ENCODE measurements at regions not wholly inside any gene's neighbourhood (a gene's known extent, or its start where the extent isn't known, plus 50 kb on each side); places are given as distances from the start of the nearest gene placed in this dataset.

DNA sequence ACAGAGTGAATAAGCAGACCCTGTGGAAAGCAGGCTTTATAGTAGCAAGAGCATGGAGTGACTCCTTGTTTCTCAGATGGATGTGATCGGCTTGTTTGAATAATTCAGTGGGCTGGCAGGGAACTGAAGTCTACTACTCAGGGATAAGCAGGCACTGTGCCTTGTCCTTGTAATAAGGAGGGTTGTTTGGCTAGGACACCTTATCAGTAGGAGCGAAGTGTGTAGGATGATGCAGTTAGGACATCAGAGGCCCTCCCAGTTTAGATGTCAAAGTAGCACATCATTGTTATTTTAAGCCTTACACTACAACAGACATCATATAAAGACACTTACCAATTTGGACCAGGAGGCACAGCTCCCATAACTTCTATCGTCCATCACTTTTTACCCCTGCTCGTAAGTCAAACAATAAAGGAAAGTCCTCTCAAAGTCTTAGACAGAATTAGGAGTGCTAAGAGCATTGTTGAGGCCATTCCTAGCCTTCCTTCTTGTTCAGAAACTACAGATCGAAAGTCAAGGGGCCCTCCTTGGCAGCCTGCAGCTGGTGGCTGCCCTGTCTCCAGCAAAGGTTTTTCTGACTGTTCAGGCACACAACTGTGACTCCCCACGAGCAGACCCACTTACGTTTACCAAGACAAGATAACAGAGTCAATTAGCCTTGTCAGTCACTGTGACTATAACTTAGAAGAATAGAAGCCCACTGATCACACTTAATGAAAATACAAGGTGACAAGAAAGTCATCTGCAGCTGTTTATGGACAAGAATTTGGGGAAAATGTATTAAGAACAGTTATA is 218.6 kb downstream of the SNX18 start:
- TF ChIP-seq, protein P1, sequence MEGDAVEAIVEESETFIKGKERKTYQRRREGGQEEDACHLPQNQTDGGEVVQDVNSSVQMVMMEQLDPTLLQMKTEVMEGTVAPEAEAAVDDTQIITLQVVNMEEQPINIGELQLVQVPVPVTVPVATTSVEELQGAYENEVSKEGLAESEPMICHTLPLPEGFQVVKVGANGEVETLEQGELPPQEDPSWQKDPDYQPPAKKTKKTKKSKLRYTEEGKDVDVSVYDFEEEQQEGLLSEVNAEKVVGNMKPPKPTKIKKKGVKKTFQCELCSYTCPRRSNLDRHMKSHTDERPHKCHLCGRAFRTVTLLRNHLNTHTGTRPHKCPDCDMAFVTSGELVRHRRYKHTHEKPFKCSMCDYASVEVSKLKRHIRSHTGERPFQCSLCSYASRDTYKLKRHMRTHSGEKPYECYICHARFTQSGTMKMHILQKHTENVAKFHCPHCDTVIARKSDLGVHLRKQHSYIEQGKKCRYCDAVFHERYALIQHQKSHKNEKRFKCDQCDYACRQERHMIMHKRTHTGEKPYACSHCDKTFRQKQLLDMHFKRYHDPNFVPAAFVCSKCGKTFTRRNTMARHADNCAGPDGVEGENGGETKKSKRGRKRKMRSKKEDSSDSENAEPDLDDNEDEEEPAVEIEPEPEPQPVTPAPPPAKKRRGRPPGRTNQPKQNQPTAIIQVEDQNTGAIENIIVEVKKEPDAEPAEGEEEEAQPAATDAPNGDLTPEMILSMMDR (IDR thresholded peaks at IDR 0.05): no peak
- H3K9me3 Mint-ChIP-seq: no peaks in the 10 kb centered on the region
- H3K36me3 Mint-ChIP-seq (ENCODE audit: low read depth): no peaks in the 10 kb centered on the region
- intact Hi-C loops (cut with micrococcal nuclease): no loop called here
- ChIA-PET POLR2A (no interaction called here), CTCF (no interaction called here)
- DNase-seq (no peak), ATAC-seq (ENCODE audit: low read depth) (no peak)
- H3K4me3 Mint-ChIP-seq: no peak overlapping the region
- H3K4me1 Mint-ChIP-seq: peaks cover 14% of the 10 kb centered on the region
- H3K27me3 Mint-ChIP-seq: no peaks in the 10 kb centered on the region
- H3K27ac Mint-ChIP-seq: no peak overlapping the region

DNA sequence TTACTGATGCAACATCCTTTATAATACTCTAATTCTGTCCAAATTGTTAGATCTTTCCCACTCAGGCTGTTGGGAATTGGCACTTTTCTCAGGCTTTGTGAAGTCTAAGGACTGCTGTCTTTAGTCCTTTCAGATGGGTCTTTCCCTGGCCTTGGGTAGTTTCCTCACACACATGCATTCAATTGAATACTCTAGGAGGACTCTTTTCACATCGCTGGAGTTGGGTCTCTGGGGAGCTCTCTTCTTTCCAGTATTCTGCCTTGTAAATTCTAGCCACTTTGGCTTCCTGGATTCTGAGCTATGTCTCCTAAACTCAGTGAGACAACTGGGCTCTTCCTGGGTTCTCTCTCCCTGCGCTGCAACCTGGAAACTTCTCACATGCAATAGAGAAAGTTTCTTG is 215.5 kb downstream of the SNX18 start:
- Mint-ChIP-seq H3K27me3 (no peaks in the 10 kb centered on the region), H3K4me3 (no peak overlapping the region), H3K27ac (no peak overlapping the region), H3K4me1 (peaks cover 2% of the 10 kb centered on the region), H3K9me3 (no peaks in the 10 kb centered on the region), H3K36me3 (ENCODE audit: low read depth) (no peaks in the 10 kb centered on the region)
- ATAC-seq (ENCODE audit: low read depth) (no peak), DNase-seq (no peak)
- POLR2A ChIA-PET: no interaction called here
- TF ChIP-seq, protein P1 (IDR thresholded peaks at IDR 0.05): no peak
- intact Hi-C loops (cut with micrococcal nuclease): no loop called here
- CTCF ChIA-PET: interaction anchor here (1.2 kb wide), 1 partner anchor 215 kb away, joined by 3 read pairs; the partner anchor contains the start of gene SNX18

DNA sequence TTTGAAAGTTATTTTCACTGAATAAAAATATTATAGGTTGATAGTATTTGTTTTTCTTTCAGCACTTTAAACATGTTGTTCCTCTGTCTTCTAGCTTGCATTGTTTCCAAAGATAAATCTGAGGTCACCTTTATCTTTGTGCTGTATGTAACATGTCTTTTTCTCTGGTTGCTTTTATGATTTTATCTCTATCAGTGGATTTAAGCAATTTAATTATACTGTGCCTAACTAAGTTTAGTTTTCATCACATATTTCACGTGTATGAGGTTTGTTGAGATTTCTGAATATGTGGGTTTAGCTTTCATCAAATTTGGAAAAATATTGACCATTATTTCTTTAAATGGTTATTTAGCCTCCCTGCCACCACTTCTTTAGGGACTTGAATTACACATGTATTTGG is 214.5 kb downstream of the SNX18 start:
- Mint-ChIP-seq H3K36me3 (ENCODE audit: low read depth) (no peaks in the 10 kb centered on the region), H3K27ac (no peak overlapping the region), H3K4me1 (peaks cover 2% of the 10 kb centered on the region), H3K9me3 (no peaks in the 10 kb centered on the region), H3K27me3 (no peaks in the 10 kb centered on the region), H3K4me3 (no peak overlapping the region)
- TF ChIP-seq, protein P1 (IDR thresholded peaks at IDR 0.05): no peak
- ChIA-PET CTCF (no interaction called here), POLR2A (no interaction called here)
- intact Hi-C loops (cut with micrococcal nuclease): no loop called here
- no peak for DNase-seq
- no peak for ATAC-seq (ENCODE audit: low read depth)

DNA sequence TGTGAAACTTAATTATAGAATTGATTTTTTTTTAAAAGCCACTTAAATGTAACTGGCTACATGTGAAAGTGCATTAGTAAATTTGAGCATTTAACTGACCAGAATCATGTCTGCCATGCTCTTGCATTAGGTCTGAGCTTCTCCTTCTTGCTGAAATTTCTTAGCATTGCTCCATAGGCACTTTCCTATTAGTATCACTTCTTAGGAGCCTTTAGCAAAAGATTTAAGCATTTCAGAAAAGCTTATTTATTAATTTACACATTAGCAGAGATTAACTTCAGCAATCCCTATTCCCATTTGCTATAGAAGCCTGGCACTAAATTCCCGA is 211.0 kb downstream of the SNX18 start:
- DNase-seq: no peak
- ChIA-PET CTCF (no interaction called here), POLR2A (no interaction called here)
- Mint-ChIP-seq H3K27me3 (no peaks in the 10 kb centered on the region), H3K4me3 (no peak overlapping the region), H3K9me3 (no peaks in the 10 kb centered on the region), H3K36me3 (ENCODE audit: low read depth) (no peaks in the 10 kb centered on the region), H3K4me1 (peaks cover 2% of the 10 kb centered on the region), H3K27ac (no peak overlapping the region)
- no peak for ATAC-seq (ENCODE audit: low read depth)
- TF ChIP-seq, protein P1 (IDR thresholded peaks at IDR 0.05): no peak
- intact Hi-C loops (cut with micrococcal nuclease): no loop called here

DNA sequence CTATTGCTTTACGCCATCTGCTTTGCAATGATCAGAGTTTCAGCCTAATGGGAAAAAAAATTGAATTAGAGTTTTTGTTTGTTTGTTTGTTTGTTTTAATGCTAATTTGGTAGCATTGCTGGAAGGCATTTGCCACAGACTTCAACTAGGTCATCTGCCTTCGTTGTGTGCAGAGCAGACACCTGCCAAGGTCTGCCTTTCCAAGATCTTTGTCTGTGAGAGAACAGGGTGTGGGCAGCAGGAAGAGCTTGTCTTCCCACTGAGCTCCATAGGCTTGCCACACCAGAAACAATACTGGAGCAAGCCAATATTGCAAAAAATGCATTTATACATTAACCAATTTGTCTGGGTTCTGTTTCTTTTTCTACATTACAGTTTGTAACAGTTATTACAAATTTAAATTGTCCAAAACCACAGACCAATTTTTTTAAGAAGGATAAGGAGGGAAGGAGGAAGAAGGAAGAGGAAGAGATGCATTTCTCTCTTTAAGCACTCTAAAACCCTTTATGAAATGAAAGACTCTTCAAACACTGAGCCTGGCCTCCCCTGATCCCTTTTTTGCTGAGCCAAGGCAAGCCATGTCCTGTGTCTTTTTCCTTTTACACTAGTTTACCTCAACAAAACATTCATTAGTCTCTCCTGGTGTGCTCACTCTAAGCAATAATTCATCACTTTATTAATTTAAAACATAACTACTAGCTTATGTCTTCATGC is 210.5 kb downstream of the SNX18 start:
- ChIA-PET CTCF (no interaction called here), POLR2A (interaction anchor here (0.5 kb wide), 1 partner anchor 1267 kb away, joined by 3 read pairs; no protein-coding TSS in a partner anchor)
- TF ChIP-seq, protein P1 (IDR thresholded peaks at IDR 0.05): no peak
- Mint-ChIP-seq H3K4me1 (peaks cover 2% of the 10 kb centered on the region), H3K4me3 (no peak overlapping the region), H3K27me3 (no peaks in the 10 kb centered on the region), H3K9me3 (peaks cover 3% of the 10 kb centered on the region), H3K36me3 (ENCODE audit: low read depth) (no peaks in the 10 kb centered on the region), H3K27ac (no peak overlapping the region)
- ATAC-seq (ENCODE audit: low read depth) (no peak), DNase-seq (no peak)
- intact Hi-C loops (cut with micrococcal nuclease): no loop called here

Data from activated B cell treated with CpG ODN at 0.5 μM for 24 hours (primary cell).